Right atrium auricular region (tissue), 2 donors: ENCODE measurements at regions not wholly inside any gene's neighbourhood (a gene's known extent, or its start where the extent isn't known, plus 50 kb on each side); places are given as distances from the start of the nearest gene placed in this dataset.

Experiments used
- DNase-seq: peaks from one replicate; pipeline ENCODE4 v3.0.0-alpha.2; 2019; ENCODE audit warnings: low spot score
- H3K27ac ChIP-seq, 2 donors: fragments of 200-600 bp; sonication (generic); 1 replicate in 1 of 2; 2 replicates in 1 of 2; pipeline ENCODE4 v1.5.1; 2016 to 2019
- H3K27me3 ChIP-seq, 2 donors: fragments of 200-600 bp; sonication (generic); one replicate each; pipeline versions ENCODE4 v1.5.1 to v1.6.0; 2017 to 2019
- H3K36me3 ChIP-seq: fragments of 200-600 bp; sonication (generic); one replicate; pipeline ENCODE4 v1.5.1; 2016
- H3K4me1 ChIP-seq, 2 donors: fragments of 200-600 bp; sonication (generic); one replicate each; pipeline versions ENCODE4 v1.5.1 to v1.6.0; 2017 to 2019
- H3K4me3 ChIP-seq, 2 donors: fragments of 200-600 bp; sonication (generic); 1 replicate in 1 of 2; 2 replicates in 1 of 2; pipeline ENCODE4 v1.5.1; 2017 to 2019; ENCODE audit warnings: mild to moderate bottlenecking in 1 of 2, moderate library complexity in 1 of 2
- H3K9me3 ChIP-seq, 2 donors: fragments of 200-600 bp; sonication (generic); one replicate each; pipeline ENCODE4 v1.5.1; 2019
- TF ChIP-seq, protein P1 (sequence below), 2 donors: fragments of 200-600 bp; sonication (generic); IDR thresholded peaks; one replicate each; pipeline ENCODE4 v1.5.1; 2019; ENCODE audit warnings: antibody characterized with exemption in 2 of 2

DNA sequence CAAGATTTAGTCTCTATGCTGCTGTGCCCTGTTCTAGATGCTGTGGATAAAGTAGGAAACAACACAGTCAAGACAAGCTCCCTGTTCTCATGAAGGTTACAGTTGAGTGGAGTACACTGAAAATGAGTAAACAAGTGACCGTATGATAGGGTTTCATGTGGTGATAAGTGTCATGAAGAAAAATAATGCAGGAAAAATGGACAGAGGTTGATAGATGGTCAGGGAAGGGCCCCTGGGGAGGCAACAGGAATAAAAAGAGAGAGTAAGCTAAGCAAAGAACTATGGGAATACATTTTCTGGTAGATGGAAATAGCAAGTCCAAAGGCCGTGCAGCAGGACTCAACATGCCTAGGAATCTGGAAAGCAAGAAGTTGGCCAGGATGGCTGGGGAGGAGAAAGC lies 394.0 kb downstream of the DTHD1 start:
- Histone ChIP-seq H3K36me3 (no peaks in the 10 kb centered on the region), H3K4me3 (no peak overlapping the region), H3K27ac (no peak overlapping the region), H3K9me3 (no peaks in the 10 kb centered on the region), H3K27me3 (no peaks in the 10 kb centered on the region), H3K4me1 (no peaks in the 10 kb centered on the region)
- no peak for DNase-seq
- TF ChIP-seq, protein P1, sequence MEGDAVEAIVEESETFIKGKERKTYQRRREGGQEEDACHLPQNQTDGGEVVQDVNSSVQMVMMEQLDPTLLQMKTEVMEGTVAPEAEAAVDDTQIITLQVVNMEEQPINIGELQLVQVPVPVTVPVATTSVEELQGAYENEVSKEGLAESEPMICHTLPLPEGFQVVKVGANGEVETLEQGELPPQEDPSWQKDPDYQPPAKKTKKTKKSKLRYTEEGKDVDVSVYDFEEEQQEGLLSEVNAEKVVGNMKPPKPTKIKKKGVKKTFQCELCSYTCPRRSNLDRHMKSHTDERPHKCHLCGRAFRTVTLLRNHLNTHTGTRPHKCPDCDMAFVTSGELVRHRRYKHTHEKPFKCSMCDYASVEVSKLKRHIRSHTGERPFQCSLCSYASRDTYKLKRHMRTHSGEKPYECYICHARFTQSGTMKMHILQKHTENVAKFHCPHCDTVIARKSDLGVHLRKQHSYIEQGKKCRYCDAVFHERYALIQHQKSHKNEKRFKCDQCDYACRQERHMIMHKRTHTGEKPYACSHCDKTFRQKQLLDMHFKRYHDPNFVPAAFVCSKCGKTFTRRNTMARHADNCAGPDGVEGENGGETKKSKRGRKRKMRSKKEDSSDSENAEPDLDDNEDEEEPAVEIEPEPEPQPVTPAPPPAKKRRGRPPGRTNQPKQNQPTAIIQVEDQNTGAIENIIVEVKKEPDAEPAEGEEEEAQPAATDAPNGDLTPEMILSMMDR (IDR thresholded peaks at IDR 0.05), result no peak

DNA sequence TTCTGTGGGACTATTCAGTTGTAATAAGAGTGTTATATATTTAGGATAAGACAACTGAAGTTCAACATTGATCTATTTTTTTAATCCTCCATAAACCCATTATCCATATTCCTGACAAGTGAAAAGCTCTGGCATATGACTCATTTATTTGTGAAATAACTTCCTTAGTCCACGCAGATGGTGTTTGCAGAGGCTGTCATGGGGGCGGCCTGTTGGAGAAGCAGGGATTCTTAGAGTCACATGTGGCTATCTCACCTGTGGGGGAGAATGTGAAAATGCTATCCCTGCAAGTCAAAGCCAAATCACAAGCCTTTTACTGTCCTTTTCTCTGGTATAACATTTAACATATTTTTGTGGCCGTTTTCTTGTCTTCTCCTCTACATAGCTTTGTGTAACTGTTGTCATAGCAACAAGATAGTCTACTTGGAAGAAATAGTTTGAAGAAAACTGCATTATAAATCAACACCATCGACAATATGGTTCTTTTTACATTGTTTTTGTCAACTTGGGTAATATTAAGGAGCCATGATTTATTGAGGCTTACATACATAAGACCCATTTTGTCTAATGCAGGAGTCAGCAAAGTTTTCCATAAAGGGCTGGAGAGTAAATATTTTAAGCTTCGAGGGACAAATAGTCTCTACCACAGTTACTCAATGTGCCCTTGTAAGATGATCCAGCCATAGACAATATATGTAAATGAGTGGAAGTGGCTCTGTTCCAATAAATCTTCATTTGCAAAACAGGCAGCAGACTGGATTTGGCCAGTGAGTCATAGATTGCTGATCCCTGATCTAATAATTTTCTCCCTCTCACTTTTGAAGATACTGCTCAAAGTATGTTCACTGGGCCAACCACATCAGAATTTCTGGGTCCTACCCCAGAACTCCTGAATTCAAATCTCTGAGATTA lies 395.0 kb downstream of the DTHD1 start:
- H3K4me3 ChIP-seq, result no peak overlapping the region
- no peaks in the 10 kb centered on the region for H3K9me3 ChIP-seq
- TF ChIP-seq, protein P1 (IDR thresholded peaks at IDR 0.05), result no peak
- no peaks in the 10 kb centered on the region for H3K36me3 ChIP-seq
- no peaks in the 10 kb centered on the region for H3K4me1 ChIP-seq
- no peak for DNase-seq
- no peak overlapping the region for H3K27ac ChIP-seq
- no peaks in the 10 kb centered on the region for H3K27me3 ChIP-seq

DNA sequence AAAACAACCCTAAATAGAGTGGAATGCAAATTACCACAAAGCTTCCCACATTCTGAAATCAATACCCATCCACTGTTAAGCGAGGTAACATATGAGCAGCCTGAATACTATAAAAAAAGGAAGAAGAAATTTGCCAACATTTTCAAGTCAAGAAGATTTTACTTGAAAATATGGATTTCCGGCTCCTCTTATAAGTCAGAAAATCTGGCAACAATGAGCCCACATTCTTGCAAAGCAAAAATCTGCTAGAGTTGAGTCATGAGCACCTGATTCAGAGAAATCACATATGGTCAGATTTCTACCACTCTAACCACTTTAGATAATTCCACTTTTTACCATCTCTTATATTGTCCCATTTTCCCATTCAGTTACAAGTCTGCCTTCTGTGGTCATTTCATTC lies 395.7 kb downstream of the DTHD1 start:
- no peak for DNase-seq
- no peaks in the 10 kb centered on the region for H3K4me1 ChIP-seq
- TF ChIP-seq, protein P1 (IDR thresholded peaks at IDR 0.05), result no peak
- no peak overlapping the region for H3K27ac ChIP-seq
- H3K36me3 ChIP-seq, result no peaks in the 10 kb centered on the region
- no peaks in the 10 kb centered on the region for H3K9me3 ChIP-seq
- no peak overlapping the region for H3K4me3 ChIP-seq
- H3K27me3 ChIP-seq, result no peaks in the 10 kb centered on the region

GRCh38 chr4:36677874-36678273 lies 396.5 kb downstream of the DTHD1 start:
- TF ChIP-seq, protein P1 (IDR thresholded peaks at IDR 0.05), result no peak
- Histone ChIP-seq H3K27ac (no peak overlapping the region), H3K36me3 (no peaks in the 10 kb centered on the region), H3K27me3 (no peaks in the 10 kb centered on the region), H3K4me3 (no peak overlapping the region), H3K4me1 (no peaks in the 10 kb centered on the region), H3K9me3 (no peaks in the 10 kb centered on the region)
- no peak for DNase-seq

GRCh38 chr4:36687681-36688080 lies 406.3 kb downstream of the DTHD1 start:
- Histone ChIP-seq H3K4me3 (no peak overlapping the region), H3K4me1 (no peaks in the 10 kb centered on the region), H3K9me3 (peaks cover 0 to 8% of the 10 kb centered on the region in 2 donors), H3K27ac (no peak overlapping the region), H3K27me3 (no peaks in the 10 kb centered on the region), H3K36me3 (no peaks in the 10 kb centered on the region)
- DNase-seq, result no peak
- TF ChIP-seq, protein P1 (IDR thresholded peaks at IDR 0.05), result no peak
